ENCODE measurements at regions not wholly inside any gene's neighbourhood (a gene's known extent, or its start where the extent isn't known, plus 50 kb on each side); places are given as distances from the start of the nearest gene placed in this dataset.

DNA sequence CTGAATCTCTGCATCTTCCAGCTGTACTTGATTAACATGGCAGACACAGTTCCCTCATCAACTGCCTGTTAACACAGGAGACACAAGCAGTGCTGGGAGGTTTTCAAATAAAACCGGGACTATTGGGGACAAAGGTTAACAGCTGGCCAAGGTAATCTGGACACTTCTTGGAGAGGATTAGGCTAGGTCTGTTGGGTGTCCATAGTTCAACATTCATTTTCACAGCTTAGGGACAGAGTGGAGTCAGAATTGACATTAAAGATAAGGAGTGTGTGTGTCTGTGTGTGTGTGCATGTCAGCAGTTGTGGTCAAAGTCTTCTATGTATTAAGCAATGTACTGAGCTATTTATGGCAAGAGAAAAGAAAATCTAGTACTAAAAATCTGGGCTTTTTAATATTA, 216.2 kb downstream of the MED10 start:
- TF ChIP-seq, protein P1, sequence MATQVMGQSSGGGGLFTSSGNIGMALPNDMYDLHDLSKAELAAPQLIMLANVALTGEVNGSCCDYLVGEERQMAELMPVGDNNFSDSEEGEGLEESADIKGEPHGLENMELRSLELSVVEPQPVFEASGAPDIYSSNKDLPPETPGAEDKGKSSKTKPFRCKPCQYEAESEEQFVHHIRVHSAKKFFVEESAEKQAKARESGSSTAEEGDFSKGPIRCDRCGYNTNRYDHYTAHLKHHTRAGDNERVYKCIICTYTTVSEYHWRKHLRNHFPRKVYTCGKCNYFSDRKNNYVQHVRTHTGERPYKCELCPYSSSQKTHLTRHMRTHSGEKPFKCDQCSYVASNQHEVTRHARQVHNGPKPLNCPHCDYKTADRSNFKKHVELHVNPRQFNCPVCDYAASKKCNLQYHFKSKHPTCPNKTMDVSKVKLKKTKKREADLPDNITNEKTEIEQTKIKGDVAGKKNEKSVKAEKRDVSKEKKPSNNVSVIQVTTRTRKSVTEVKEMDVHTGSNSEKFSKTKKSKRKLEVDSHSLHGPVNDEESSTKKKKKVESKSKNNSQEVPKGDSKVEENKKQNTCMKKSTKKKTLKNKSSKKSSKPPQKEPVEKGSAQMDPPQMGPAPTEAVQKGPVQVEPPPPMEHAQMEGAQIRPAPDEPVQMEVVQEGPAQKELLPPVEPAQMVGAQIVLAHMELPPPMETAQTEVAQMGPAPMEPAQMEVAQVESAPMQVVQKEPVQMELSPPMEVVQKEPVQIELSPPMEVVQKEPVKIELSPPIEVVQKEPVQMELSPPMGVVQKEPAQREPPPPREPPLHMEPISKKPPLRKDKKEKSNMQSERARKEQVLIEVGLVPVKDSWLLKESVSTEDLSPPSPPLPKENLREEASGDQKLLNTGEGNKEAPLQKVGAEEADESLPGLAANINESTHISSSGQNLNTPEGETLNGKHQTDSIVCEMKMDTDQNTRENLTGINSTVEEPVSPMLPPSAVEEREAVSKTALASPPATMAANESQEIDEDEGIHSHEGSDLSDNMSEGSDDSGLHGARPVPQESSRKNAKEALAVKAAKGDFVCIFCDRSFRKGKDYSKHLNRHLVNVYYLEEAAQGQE (IDR thresholded peaks at IDR 0.05; ENCODE audit: low read depth) = no peak
- TF ChIP-seq EP300 (IDR thresholded peaks at IDR 0.05; ENCODE audit: borderline replicate concordance) (no peak), YY1 (IDR thresholded peaks at IDR 0.05; ENCODE audit: low read depth) (no peak), TCF12 (IDR thresholded peaks at IDR 0.05; ENCODE audit: low read depth) (no peak), RAD21 (IDR thresholded peaks at IDR 0.05; ENCODE audit: low read depth) (no peak), TAF1 (IDR thresholded peaks at IDR 0.05; ENCODE audit: low read depth) (no peak), CREB1 (IDR thresholded peaks at IDR 0.05; ENCODE audit: low read depth) (no peak)
